ENCODE measurements at regions not wholly inside any gene's neighbourhood (a gene's known extent, or its start where the extent isn't known, plus 50 kb on each side); places are given as distances from the start of the nearest gene placed in this dataset.

DNA sequence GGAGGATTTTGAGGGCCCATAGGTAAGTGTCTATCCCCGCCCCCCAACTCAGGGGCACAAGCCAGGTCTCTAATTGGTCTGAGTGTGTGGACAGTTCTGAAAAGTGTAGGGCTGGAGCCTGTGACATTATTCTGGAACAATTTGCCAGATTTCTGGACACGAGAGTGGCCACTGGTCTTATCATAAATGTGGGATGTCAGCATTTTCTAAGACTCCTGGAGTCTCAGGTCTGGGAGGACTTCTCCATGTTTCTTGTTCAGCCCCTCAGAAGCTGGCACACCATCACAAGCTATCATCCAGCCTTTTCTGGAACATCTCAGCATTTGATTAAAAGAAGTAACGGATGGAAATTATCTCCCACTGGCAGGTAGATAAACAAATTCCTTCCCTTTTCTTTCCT lies 141.4 kb downstream of the SEC61B start:
- TF ChIP-seq, protein P1, sequence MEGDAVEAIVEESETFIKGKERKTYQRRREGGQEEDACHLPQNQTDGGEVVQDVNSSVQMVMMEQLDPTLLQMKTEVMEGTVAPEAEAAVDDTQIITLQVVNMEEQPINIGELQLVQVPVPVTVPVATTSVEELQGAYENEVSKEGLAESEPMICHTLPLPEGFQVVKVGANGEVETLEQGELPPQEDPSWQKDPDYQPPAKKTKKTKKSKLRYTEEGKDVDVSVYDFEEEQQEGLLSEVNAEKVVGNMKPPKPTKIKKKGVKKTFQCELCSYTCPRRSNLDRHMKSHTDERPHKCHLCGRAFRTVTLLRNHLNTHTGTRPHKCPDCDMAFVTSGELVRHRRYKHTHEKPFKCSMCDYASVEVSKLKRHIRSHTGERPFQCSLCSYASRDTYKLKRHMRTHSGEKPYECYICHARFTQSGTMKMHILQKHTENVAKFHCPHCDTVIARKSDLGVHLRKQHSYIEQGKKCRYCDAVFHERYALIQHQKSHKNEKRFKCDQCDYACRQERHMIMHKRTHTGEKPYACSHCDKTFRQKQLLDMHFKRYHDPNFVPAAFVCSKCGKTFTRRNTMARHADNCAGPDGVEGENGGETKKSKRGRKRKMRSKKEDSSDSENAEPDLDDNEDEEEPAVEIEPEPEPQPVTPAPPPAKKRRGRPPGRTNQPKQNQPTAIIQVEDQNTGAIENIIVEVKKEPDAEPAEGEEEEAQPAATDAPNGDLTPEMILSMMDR (conservative IDR thresholded peaks at IDR 0.05 in 1 of 2, IDR thresholded peaks at IDR 0.05 in 1 of 2; ENCODE audit: extremely low read depth in 1 of 2, insufficient read depth in 1 of 2, low read depth in 1 of 2, low read length in 2 of 2), result no peak
- no peak for TF ChIP-seq EZH2 (IDR thresholded peaks at IDR 0.05; ENCODE audit: borderline replicate concordance, low read length)
